GM18867 (cell line): ENCODE measurements at regions not wholly inside any gene's neighbourhood (a gene's known extent, or its start where the extent isn't known, plus 50 kb on each side); places are given as distances from the start of the nearest gene placed in this dataset.
"Not testable (repeated sequence)": the region's sequence is repeated elsewhere in the genome, so short reads cannot be mapped to it uniquely, and the experiment has no call there.

Experiments
- ATAC-seq: cut with Tn5 transposase; IDR thresholded peaks from one replicate; pipeline ENCODE4 v1.9.1; 2021; ENCODE audit warnings: mild to moderate bottlenecking, moderate library complexity; ENCODE audit not compliant: unreplicated experiment

GRCh38 chr16:85237817-85238216 lies 125.5 kb upstream of the CIBAR2 start:
- no peak for ATAC-seq

- ATAC-seq: no peak
Observed at GRCh38 chr16:85238233-85238647, 126.0 kb upstream of the CIBAR2 start.

GRCh38 chr16:85239239-85239638 lies 127.0 kb upstream of the CIBAR2 start:
- no peak for ATAC-seq

- no peak for ATAC-seq
Observed at GRCh38 chr16:85239871-85240270, 127.6 kb upstream of the CIBAR2 start.

- ATAC-seq: no peak
Observed at GRCh38 chr16:85240982-85241924, 129.0 kb upstream of the CIBAR2 start.

GRCh38 chr16:85242140-85242539 lies 129.9 kb upstream of the CIBAR2 start:
- ATAC-seq: no peak

GRCh38 chr16:85243308-85243707 lies 131.0 kb upstream of the CIBAR2 start:
- no peak for ATAC-seq

- ATAC-seq: not testable (repeated sequence)
Observed at GRCh38 chr16:85244452-85244851, 132.2 kb upstream of the CIBAR2 start.

GRCh38 chr16:85245307-85246172 lies 133.3 kb upstream of the CIBAR2 start:
- ATAC-seq: no peak

GRCh38 chr16:85246473-85246872 lies 134.2 kb upstream of the CIBAR2 start:
- no peak for ATAC-seq

- no peak for ATAC-seq
Observed at GRCh38 chr16:85246973-85247372, 134.7 kb upstream of the CIBAR2 start.

GRCh38 chr16:85248342-85248741 lies 136.1 kb upstream of the CIBAR2 start:
- no peak for ATAC-seq

GRCh38 chr16:85248857-85249256 lies 136.6 kb upstream of the CIBAR2 start:
- no peak for ATAC-seq

- no peak for ATAC-seq
Observed at GRCh38 chr16:85249418-85250146, 137.3 kb upstream of the CIBAR2 start.

GRCh38 chr16:85250147-85250463 lies 137.8 kb upstream of the CIBAR2 start:
- ATAC-seq: no peak

GRCh38 chr16:85250609-85251223 lies 138.4 kb upstream of the CIBAR2 start:
- ATAC-seq: no peak

GRCh38 chr16:85251225-85251760 lies 139.0 kb upstream of the CIBAR2 start:
- ATAC-seq: no peak

GRCh38 chr16:85252014-85252413 lies 139.7 kb upstream of the CIBAR2 start:
- no peak for ATAC-seq

GRCh38 chr16:85252461-85252860 lies 140.2 kb upstream of the CIBAR2 start:
- ATAC-seq: no peak
